ENCODE measurements at regions not wholly inside any gene's neighbourhood (a gene's known extent, or its start where the extent isn't known, plus 50 kb on each side); places are given as distances from the start of the nearest gene placed in this dataset.

GRCh38 chr5:135138116-135138850 lies 104.3 kb upstream of the PITX1 start:
- DNase-seq (ENCODE audit: low spot score) = no peak

- no peak for DNase-seq (ENCODE audit: low spot score)
These were observed 103.3 kb upstream of the PITX1 start for GRCh38 chr5:135137146-135137915.

- no peak for DNase-seq (ENCODE audit: low spot score)
These were observed 102.5 kb upstream of the PITX1 start for GRCh38 chr5:135136546-135136945.

- peak; percentile 89 for DNase-seq (ENCODE audit: low spot score)
These were observed 101.7 kb upstream of the PITX1 start for GRCh38 chr5:135135530-135136226.

- DNase-seq (ENCODE audit: low spot score) = no peak
These were observed 100.8 kb upstream of the PITX1 start for GRCh38 chr5:135134691-135135381.

- no peak for DNase-seq (ENCODE audit: low spot score)
These were observed 99.9 kb upstream of the PITX1 start for GRCh38 chr5:135133698-135134515.

- DNase-seq (ENCODE audit: low spot score) = no peak
These were observed 99.2 kb upstream of the PITX1 start for GRCh38 chr5:135133181-135133580.

- no peak for DNase-seq (ENCODE audit: low spot score)
These were observed 98.0 kb upstream of the PITX1 start for GRCh38 chr5:135131801-135132680.

GRCh38 chr5:135130261-135131215 lies 96.5 kb upstream of the PITX1 start:
- DNase-seq (ENCODE audit: low spot score) = no peak

GRCh38 chr5:135129307-135129706 lies 95.3 kb upstream of the PITX1 start:
- no peak for DNase-seq (ENCODE audit: low spot score)

- DNase-seq (ENCODE audit: low spot score) = no peak
These were observed 94.3 kb upstream of the PITX1 start for GRCh38 chr5:135128361-135128760.

GRCh38 chr5:135127439-135128240 lies 93.6 kb upstream of the PITX1 start:
- DNase-seq (ENCODE audit: low spot score) = peak; percentile 90

GRCh38 chr5:135126688-135127438 lies 92.8 kb upstream of the PITX1 start:
- no peak for DNase-seq (ENCODE audit: low spot score)

GRCh38 chr5:135124724-135125123 lies 90.7 kb upstream of the PITX1 start:
- no peak for DNase-seq (ENCODE audit: low spot score)

GRCh38 chr5:135124128-135124527 lies 90.1 kb upstream of the PITX1 start:
- no peak for DNase-seq (ENCODE audit: low spot score)

- no peak for DNase-seq (ENCODE audit: low spot score)
These were observed 88.8 kb upstream of the PITX1 start for GRCh38 chr5:135122797-135123196.

- no peak for DNase-seq (ENCODE audit: low spot score)
These were observed 86.9 kb upstream of the PITX1 start for GRCh38 chr5:135120951-135121350.

GRCh38 chr5:135119481-135119880 lies 85.5 kb upstream of the PITX1 start:
- no peak for DNase-seq (ENCODE audit: low spot score)

Measured in AG20443 (cell line).